Endothelial cell of umbilical vein (primary cell): ENCODE measurements at regions not wholly inside any gene's neighbourhood (a gene's known extent, or its start where the extent isn't known, plus 50 kb on each side); places are given as distances from the start of the nearest gene placed in this dataset.

Source experiments
- EZH2 ChIP-seq: IDR thresholded peaks from 2 replicates; pipeline ENCODE4 v1.6.1; 2012; ENCODE audit warnings: borderline replicate concordance, low read depth, mild to moderate bottlenecking, moderate library complexity, low read length, inconsistent platforms; ENCODE audit not compliant: severe bottlenecking
- GATA2 ChIP-seq: IDR thresholded peaks from 2 replicates; pipeline ENCODE4 v1.7.0; 2011; ENCODE audit warnings: low read depth, mild to moderate bottlenecking, moderate library complexity, mixed read lengths, low read length; ENCODE audit not compliant: insufficient read length, insufficient read depth
- POLR2AphosphoS5 ChIP-seq: IDR thresholded peaks from 2 replicates; pipeline ENCODE4 v1.6.1; 2012; ENCODE audit warnings: low read depth, mild to moderate bottlenecking, control low read depth, low read length, moderate library complexity; ENCODE audit not compliant: insufficient read depth
- TF ChIP-seq, protein P1 (sequence below), 2 donors: IDR thresholded peaks; 1 replicate in 1 of 2; 2 replicates in 1 of 2; pipeline ENCODE4 v1.5.1; 2011; ENCODE audit warnings: low read length in 2 of 2, mild to moderate bottlenecking in 2 of 2, moderate library complexity in 2 of 2, control low read depth in 1 of 2, inconsistent platforms in 1 of 2, low read depth in 1 of 2; ENCODE audit not compliant: insufficient read depth in 1 of 2; ENCODE audit errors: extremely low read depth in 1 of 2
- TF ChIP-seq, protein P2 (sequence below): IDR thresholded peaks from 2 replicates; pipeline ENCODE4 v1.6.1; 2011; ENCODE audit not compliant: insufficient read depth, insufficient read length

- TF ChIP-seq, protein P1, sequence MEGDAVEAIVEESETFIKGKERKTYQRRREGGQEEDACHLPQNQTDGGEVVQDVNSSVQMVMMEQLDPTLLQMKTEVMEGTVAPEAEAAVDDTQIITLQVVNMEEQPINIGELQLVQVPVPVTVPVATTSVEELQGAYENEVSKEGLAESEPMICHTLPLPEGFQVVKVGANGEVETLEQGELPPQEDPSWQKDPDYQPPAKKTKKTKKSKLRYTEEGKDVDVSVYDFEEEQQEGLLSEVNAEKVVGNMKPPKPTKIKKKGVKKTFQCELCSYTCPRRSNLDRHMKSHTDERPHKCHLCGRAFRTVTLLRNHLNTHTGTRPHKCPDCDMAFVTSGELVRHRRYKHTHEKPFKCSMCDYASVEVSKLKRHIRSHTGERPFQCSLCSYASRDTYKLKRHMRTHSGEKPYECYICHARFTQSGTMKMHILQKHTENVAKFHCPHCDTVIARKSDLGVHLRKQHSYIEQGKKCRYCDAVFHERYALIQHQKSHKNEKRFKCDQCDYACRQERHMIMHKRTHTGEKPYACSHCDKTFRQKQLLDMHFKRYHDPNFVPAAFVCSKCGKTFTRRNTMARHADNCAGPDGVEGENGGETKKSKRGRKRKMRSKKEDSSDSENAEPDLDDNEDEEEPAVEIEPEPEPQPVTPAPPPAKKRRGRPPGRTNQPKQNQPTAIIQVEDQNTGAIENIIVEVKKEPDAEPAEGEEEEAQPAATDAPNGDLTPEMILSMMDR (IDR thresholded peaks at IDR 0.05; ENCODE audit: extremely low read depth in 1 of 2, insufficient read depth in 1 of 2, low read depth in 1 of 2, low read length in 2 of 2) = no peak
- TF ChIP-seq POLR2AphosphoS5 (no peak), GATA2 (no peak), EZH2 (no peak)
- TF ChIP-seq, protein P2, sequence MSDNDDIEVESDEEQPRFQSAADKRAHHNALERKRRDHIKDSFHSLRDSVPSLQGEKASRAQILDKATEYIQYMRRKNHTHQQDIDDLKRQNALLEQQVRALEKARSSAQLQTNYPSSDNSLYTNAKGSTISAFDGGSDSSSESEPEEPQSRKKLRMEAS = no peak
Measured at GRCh38 chr5:57033103-57033502, 81.2 kb upstream of the MIER3 start.
